ENCODE measurements at regions not wholly inside any gene's neighbourhood (a gene's known extent, or its start where the extent isn't known, plus 50 kb on each side); places are given as distances from the start of the nearest gene placed in this dataset.

DNA sequence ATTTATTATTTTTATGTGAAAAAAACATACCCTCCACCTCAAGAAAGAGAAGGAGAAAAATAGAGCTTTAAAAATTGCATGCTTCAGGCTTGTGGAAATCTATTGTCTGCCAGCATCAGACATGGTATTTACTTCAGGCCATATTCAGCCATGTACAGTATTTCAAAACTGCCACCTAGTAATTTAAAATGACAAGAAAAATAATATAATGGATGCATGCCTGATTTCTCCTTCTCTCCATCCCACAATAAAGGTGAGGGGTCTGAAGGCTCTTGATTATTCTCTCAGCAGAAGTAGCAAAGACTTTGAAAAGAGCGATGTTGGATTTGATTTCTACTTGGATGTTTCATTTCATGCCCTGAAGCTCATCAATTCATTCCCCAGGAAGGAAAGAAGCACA, 250.7 kb downstream of the TBC1D4 start:
- DNase-seq = no peak

DNA sequence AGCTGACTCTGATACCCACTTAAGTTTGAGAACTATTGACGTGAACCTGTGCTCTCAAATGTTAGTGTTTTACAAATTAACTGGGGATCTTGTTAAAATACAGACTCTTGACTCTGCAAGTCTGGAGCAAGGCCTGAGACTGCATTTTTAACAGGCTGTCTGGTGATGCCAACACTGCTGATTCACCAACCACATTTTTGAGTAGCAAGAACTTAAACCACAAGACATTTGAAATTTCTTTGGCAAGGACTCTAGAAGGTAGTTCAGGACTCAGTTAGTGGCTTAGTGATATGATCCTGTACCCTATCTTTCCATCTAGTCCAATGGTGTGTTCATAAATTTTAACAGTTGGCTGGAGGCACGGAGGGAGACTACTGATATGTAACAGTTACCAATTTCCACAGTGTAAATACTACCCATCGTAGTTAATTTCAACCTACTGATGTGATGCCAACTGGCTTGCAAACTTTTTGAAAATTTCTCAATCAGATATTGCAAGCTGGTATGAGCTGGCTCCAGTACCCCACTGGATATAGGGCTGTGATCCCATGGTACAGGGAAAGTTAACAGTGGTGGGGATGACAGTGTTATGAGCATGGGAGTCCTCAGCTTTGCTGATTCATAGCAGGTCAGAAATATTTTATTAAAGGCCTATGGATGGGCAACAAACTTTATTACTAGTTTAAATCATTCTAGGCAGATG, 255.1 kb downstream of the TBC1D4 start:
- peak; percentile 18 for DNase-seq

DNA sequence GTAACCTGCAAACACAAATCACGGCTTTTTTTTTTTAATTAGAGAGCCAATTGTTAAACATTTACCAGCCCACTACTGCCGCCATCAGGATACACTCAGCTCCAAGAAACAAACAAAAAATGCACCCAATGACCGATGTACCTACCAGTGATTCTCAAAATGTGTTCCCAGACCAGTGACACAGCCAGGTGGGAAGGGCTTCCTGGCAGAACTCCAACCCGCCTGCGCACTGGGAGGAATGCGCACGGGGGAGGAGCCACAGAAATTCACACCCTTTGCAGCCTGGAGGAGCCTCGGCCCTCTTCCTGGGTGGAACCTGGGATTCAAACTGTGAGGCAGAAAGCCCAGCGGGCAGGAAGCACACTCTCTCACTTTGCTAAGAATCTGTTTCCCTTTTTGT, 255.9 kb downstream of the TBC1D4 start:
- no peak for DNase-seq

DNA sequence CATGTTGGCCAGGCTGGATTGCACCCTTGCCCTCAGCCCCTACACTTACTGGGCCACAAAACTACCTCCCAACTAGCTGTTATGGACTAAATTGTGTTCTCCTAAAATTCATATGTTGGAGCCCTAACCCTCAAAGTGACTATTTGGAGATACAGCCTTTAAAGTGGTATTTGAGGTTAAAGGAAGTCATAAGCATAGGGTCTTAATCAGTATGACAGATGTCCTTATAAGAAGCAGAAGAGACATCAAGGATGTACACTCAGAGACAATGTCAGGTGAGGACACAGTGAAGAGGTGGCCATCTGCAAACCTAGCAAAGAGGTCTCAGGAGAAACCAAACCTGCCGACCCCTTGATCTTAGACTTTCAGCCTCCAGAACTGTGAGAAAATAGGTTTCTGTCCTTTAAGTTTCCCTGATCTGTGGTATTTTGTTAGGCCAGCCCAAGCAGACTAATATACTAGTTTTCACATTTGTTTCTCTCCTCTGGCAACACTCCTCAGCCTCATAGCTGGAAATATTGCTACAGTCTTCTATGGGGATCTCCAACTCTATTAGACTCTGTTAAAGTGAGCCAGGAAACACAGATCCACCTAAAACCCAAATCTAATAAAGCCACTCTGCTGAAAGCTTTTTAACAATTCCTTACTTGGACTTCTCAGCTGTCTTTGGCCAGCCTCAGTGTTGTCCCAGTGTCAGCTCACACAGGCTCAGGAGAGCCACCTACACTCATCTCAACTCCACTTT, 256.5 kb downstream of the TBC1D4 start:
- no peak for DNase-seq

DNA sequence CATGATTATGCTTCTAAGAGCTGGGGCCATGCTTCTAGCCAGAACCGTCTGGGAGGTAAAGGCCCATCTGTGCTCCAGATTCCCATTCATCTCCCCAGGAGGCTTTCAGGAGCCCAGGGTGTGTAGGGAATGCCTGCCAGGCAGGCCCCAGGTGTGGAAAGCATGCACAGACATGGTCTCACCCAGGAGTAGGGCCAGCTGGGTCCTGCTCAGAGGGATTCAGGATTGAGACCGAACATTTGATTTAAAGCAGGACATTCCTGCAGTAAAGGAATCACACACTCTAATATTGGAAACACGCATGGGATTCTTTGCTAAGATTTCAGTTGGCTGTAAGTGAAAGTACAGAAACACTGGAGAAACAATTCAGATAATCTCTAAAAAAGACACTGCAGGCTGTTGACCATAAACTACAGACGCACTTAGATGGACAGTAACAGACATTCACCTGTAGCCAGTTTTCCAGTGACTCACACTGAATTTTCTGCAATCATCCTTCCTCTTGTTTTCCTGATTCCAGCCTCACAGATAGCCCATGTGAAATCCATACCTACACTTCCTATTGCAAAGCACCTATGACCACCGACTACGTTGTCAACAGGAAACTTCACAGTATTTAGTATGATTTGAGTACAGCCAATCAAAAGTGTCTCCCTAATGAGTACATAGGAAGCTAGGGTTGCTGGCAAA, 257.8 kb downstream of the TBC1D4 start:
- DNase-seq = no peak

DNA sequence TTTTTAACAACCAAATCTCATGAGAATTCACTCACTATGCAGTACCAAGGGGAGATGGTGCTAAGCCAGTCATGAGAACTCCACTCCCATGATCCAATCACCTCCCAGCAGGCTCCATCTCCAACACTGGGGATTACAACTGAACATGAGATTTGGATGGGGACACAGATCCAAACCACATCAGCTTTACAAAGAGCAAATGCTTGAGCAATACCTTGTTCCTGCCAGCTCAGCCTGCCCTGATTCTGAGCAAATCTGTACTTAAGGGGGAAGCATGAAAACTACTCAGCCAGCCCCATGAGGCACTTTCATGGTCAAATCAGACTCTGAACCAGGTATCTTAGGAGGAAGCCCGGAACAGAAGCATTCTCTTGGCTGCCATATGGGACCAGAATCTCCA, 259.9 kb downstream of the TBC1D4 start:
- no peak for DNase-seq

DNA sequence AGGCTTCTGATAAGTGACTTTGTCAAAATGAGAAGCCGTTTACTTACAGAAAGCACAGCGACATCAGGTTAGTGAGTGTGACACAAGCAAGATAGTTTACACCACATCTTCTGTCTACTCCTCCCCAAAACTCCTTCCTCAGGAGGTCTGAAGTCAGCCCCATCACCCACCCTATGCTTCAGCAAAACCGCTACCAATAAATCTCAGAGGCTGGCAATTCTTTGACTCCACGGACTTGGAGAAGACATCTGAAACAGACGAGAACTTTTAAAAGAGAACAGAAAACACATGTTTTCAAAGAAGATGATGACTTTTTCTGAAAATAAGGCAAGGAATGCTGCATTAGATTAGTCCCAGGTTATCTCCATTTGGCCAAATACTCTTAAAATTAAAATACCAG, 261.1 kb downstream of the TBC1D4 start:
- DNase-seq = no peak

DNA sequence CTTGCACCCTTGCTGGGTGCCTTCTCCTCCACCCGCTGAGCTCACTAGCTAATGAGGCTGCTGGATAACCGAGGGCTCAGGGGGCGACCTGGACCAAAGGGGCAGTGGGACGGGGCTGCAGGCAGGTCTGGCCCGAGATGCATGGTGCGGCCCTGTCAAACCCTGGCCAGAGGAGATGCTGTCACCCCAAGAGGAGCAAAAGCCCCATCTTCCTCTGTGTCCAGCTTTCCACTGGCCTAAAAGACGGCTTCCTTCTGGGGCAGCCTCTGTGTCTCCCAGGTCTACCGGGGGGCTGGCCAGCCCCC, 261.8 kb downstream of the TBC1D4 start:
- no peak for DNase-seq

DNA sequence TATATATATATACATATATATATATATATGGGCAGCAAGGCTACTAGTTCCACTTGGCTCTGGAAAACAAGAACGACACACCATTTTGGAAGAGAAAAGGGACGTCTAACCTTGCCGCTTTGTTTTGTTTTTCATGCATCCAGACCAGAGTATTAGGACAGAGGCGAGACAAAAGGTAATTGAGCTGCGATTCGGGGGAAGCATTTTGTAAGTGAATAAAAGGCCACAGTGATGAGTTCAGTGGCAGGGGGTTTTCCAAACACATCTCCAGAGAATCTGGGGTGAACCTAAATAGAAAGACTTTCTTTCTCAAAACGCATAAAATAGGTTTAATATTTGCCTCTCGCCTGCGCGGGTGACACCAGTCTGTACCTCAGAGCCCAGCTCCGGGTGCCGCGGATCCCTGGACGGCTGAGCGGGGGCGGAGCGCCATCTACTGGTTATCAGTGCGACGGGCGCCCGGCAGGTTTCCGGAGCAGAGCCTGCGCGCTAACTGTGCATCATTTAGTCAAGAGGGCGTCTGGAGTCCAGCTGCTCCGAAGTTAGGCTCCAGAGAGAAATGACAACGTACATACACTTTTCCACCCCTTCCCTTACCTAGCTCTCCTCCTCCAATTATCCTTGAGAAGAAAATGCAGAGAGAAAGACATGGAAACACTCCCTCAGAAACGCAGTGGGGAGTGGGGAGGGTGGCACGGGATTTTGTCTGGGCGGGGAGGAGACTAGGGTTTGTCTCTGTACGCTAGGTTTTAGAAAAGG, 262.3 kb downstream of the TBC1D4 start:
- peak; percentile 50 for DNase-seq

DNA sequence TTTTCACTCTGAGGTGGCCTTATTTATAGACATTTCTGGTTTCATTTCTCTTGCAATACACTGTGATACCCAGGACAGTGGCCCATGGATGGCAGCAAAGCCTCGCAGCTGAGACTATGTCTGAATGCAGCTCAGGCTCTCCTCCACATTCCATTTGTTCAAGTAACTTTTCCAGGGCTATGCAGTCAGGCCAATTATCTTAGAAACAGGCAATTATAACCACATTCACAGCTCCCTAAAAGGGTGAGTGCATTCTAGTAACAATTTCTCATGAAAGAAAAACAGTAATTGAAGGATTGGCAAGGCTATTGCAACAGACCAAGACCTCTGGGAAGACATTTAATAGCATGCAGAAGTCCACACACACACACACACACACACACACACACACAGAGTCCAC, 264.0 kb downstream of the TBC1D4 start:
- DNase-seq = no peak

DNA sequence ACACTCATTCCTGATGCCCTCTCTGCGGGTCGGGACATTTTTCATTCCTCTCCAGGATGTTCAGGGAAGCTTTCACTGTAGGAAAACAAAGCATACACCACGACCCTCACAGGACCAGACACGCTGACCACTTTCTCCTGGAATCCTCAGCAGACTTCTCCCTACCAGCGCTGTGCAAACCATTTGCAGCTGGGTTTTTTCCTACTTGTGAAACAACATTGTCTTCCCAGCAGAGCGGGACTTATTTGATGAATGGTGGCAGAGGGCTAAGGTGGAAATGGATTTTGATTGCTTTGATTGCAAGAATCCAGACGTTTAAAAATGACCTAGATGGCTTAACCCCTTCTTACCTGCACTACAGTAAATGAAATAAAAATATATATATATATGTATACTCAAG, 265.9 kb downstream of the TBC1D4 start:
- no peak for DNase-seq

DNA sequence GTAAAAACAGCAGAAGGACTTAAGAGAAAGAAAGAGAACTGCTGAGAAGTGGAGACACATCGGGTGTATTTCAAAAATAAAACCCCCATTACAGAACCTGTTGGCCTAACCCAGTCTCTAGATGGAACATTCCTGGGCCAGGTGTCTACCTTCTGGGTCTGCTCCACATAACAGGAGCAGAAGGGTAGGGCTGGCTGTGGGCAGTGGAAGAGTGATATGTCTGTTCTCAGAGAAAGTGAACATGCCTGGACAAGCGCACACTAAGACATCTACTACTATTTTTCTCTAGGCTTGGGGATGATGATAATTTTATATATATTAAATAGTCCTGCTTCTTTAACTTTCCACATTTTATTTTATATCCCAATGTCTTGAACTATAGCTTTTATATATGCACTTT, 267.1 kb downstream of the TBC1D4 start:
- DNase-seq = no peak

DNA sequence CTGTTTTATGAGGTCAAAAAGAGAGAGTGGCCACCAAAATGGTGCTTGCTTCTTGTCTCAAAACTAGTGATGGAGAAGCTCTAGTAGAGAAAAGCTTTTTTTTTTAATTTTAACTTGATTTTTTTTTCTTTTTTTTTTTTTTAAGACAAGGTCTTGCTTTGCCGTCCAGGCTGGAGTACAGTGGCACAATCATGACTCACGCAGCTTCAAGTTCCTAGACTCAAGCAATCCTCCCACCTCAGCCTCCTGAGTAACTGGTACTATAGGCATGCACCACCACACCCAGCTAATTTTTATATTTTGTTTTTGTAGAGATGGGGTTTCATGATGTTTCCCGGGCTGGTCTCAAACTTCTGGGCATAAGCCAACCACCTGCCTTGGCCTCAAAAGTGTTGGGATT, 279.0 kb downstream of the TBC1D4 start:
- no peak for DNase-seq

DNA sequence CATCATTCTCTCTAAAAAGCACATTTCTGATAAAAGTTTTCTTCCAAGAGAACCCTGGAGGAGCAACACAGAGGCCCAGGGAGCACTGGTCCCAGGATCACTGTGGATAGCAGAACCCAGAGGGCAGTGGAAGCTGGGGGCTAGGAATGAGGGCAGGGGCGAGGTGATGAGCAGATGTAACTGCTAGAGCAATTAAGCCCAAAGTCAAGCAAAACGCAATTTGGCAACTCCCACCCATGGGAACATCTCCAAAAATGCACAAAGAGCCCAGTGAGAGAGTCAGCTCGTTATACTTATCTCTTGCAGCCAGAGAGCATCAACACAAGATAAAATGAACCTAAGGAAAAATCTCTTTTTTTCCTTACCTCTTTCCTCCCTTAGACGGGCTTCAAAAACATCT, 284.2 kb downstream of the TBC1D4 start:
- no peak for DNase-seq

DNA sequence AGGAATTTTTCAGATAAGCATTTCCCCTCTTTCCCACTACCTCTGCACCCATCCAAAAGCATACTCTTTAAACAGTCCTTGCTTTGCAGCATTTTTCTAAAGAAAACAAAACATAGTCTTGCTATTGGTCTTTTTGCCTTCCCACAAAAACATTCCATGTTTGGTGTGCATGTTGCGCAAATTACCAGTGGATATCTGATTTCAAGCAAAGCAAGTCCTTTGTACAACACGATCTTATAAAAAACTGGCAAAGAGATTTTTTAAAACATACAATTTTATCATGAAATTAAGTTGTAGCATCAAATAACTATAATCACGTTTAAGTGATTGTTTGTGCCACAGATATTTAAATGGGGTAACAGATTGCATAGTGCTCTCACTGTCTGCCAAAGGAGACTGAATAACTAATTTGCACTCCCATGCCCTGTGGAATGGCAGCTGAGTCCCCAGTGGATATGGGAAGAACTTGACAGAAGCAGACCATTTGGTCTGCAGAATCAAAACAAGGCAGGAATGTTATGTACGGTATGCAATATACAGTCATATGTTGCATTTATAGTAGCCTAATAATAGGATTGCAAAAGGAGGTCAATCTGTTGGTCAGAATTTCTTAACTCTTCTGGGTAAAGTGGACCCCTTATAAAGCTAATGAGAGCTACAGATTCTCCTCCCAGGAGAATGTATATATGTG, 285.7 kb downstream of the TBC1D4 start:
- DNase-seq = no peak

DNA sequence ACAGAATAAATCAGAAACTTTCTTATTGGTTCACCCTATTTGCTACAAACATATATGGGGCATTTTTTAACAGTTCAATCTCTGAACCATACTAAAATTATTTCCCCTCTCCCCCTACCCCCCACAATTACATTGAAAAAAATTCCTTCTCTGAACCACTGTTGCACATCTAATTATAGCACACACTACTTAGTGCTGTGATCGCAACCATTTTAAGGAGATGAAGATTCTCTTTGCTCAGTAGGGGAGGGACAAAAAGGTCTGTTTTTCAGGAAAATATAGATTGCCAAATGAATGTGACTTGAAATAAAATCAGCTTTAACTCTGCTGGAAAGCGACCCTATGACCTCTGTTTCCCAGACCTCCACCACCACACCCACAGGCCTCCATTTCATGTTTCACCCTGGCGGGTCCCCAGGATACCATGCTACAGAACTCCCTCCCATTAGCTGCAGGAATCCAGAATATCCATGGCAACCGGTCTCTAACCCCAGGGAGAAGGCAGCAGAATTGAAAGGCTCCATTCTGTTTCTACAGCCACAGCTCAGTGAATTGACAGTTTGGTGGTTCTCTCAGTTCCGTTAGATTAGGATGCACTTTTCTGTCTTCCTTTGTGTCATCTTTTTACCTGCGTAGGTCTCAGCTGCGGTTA, 286.3 kb downstream of the TBC1D4 start:
- DNase-seq = no peak

DNA sequence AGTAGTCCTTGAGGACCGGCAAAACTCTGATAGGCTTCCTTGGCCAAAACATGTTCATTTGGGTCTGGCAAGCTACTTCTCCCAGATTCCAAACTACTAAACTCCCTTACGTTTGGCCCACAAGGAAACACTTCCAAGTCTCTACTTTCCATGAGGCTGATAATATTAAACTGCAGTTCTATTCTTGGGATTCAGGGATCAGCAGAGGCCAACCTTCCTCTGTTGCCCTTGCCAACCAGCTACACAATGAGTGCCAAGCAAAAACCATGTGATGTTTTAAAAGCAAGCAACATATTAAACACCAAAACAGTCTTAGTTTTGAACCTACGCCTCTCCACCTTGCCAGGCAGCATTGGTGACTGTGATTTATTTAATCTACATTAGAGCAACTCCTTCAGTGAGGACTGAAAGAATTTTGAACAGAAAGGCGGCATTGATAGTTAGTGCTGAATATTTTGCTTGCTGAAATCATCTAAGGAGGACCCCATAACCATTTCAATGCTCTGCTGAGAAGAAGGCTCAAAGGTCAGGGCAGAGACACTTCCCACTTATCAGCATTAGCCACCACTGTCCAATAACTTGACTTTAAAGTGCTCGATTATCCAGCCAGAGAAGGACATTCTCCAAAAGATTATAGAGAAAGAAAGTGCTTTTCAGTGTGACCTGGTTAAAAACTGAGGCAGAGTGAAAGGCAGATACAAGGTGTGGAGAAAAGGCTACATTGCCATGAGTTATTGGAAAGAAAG, 287.1 kb downstream of the TBC1D4 start:
- DNase-seq = no peak

DNA sequence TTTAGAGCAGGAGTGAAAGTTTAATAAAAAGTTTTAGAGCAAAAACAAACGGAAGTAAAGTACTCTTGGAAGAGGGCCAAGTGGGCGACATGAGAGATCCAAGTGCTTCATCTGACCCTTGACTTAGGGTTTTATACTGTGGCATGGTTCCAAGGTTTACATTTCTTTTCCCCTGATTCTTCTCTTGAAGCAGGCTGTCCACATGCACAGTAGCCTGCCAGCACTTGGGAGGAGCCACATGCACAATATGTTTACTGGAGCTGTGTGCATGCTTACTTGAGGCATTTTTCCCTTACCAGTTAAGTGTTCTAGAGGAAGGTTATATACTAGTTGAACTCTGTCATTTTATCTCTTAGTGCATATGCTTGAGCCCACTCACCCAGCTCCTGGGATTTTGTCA, 295.6 kb downstream of the TBC1D4 start:
- DNase-seq = no peak

DNA sequence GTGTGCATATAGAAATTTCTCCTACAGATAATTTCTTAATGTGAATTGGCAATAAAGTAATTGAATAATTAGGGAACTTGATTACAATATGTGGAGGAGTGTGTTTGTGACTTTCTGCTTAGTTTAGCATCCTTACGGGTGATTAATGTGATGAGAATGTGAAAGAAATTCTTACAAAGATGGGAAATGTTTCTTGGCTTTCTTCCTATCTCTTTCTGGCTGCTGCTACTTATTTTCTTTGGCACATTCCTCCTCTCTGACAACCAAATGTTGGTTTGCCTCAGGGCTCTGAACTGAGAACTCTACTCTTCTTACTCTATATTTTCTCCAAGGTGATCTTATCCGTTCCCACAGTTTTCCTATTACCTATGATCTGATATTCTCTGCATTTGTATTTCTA, 300.1 kb downstream of the TBC1D4 start:
- DNase-seq = peak; percentile 34

DNA sequence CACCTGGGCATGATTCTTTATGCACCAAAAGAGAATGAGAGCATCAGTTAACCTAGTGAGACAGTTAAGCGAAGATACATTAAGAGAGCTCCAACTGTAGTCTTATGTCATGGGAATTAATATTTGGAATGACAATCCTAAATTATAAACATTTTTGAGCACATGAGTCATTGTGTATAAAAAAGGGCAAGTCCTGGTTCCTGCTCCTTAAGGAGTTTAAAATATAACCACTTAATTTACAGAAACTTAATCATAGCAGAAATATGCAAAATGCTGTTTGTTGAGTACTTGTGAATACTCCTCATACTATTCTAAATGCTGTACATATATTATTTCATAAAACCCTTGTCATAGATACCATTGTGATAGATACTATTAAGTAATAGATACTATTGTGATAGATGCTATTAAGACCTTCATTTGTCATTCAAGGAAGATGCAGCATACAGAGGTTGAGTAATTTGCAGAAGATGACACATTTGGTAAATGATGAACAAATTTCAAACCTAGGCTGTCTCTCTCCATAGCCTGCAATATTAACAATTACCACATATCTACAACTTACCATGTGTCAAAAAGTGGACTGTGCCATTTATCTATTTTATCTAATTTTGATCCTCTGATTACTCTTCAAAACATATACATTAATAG, 301.0 kb downstream of the TBC1D4 start:
- DNase-seq = no peak

DNA sequence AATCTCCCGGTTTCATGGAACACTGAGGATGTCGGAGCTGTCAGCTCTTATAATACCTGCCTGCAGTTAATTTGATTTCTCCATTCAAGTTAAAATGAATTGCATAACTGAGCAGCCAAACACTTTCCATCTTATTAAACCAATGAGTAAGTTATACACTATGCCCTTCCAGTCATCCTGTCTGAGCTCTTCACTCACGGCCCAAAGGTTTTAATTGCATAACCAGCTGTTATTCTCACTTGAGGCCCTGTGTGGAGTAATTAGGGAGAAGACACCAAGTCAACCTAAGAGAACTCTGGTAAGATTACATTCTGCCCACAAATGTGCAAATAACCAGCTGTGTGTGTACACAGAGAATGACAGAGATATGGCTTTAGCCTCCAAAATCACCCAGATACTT, 303.5 kb downstream of the TBC1D4 start:
- no peak for DNase-seq
